HG03045 (cell line): ENCODE measurements at regions not wholly inside any gene's neighbourhood (a gene's known extent, or its start where the extent isn't known, plus 50 kb on each side); places are given as distances from the start of the nearest gene placed in this dataset.

Experiments
- ATAC-seq: cut with Tn5 transposase; IDR thresholded peaks from one replicate; pipeline ENCODE4 v1.9.1; 2021; ENCODE audit warnings: mild to moderate bottlenecking, moderate library complexity; ENCODE audit not compliant: unreplicated experiment

- no peak for ATAC-seq
Measured at GRCh38 chr7:41834805-41835694, 132.2 kb upstream of the INHBA start.

- no peak for ATAC-seq
Measured at GRCh38 chr7:41832941-41833340, 130.1 kb upstream of the INHBA start.

- ATAC-seq = no peak
Measured at GRCh38 chr7:41830271-41830670, 127.4 kb upstream of the INHBA start.

- no peak for ATAC-seq
Measured at GRCh38 chr7:41828911-41829310, 126.0 kb upstream of the INHBA start.

GRCh38 chr7:41826641-41827040, 123.8 kb upstream of the INHBA start:
- ATAC-seq = no peak

- no peak for ATAC-seq
Measured at GRCh38 chr7:41825927-41826480, 123.1 kb upstream of the INHBA start.

GRCh38 chr7:41824284-41824683, 121.4 kb upstream of the INHBA start:
- ATAC-seq = no peak

GRCh38 chr7:41822259-41822817, 119.4 kb upstream of the INHBA start:
- no peak for ATAC-seq

- ATAC-seq = no peak
Measured at GRCh38 chr7:41821521-41822213, 118.8 kb upstream of the INHBA start.

- no peak for ATAC-seq
Measured at GRCh38 chr7:41820111-41820671, 117.3 kb upstream of the INHBA start.

GRCh38 chr7:41819645-41820044, 116.8 kb upstream of the INHBA start:
- ATAC-seq = no peak

GRCh38 chr7:41818765-41819398, 116.0 kb upstream of the INHBA start:
- ATAC-seq = no peak

GRCh38 chr7:41817386-41817785, 114.5 kb upstream of the INHBA start:
- ATAC-seq = no peak

- ATAC-seq = no peak
Measured at GRCh38 chr7:41816111-41816510, 113.2 kb upstream of the INHBA start.

- no peak for ATAC-seq
Measured at GRCh38 chr7:41814888-41815287, 112.0 kb upstream of the INHBA start.

GRCh38 chr7:41813286-41813685, 110.4 kb upstream of the INHBA start:
- no peak for ATAC-seq

- ATAC-seq = no peak
Measured at GRCh38 chr7:41811941-41812340, 109.1 kb upstream of the INHBA start.

- ATAC-seq = peak; percentile 90
Measured at GRCh38 chr7:41809940-41810576, 107.2 kb upstream of the INHBA start.

GRCh38 chr7:41809529-41809939, 106.6 kb upstream of the INHBA start:
- no peak for ATAC-seq

GRCh38 chr7:41809116-41809515, 106.2 kb upstream of the INHBA start:
- no peak for ATAC-seq
